Tibial nerve (tissue), 4 donors: ENCODE measurements at regions not wholly inside any gene's neighbourhood (a gene's known extent, or its start where the extent isn't known, plus 50 kb on each side); places are given as distances from the start of the nearest gene placed in this dataset.

Source experiments
- DNase-seq, 2 donors: peaks; one replicate each; pipeline ENCODE4 v3.0.0-alpha.2; 2019; ENCODE audit warnings: low spot score in 2 of 2
- H3K27ac ChIP-seq, 4 donors: fragments of 200-600 bp; sonication (generic) in 3 of 4; one replicate each; pipeline ENCODE4 v1.5.1; 2017 to 2019; ENCODE audit warnings: mild to moderate bottlenecking in 1 of 4
- H3K27me3 ChIP-seq, 2 donors: fragments of 200-600 bp; sonication (generic) in 1 of 2; one replicate each; pipeline versions ENCODE4 v1.5.1 to v1.6.0; 2017 to 2019
- H3K36me3 ChIP-seq, 3 donors: fragments of 200-600 bp; sonication (generic); one replicate each; pipeline ENCODE4 v1.5.1; 2018 to 2019
- H3K4me1 ChIP-seq, 4 donors: fragments of 200-600 bp; sonication (generic) in 3 of 4; one replicate each; pipeline ENCODE4 v1.5.1; 2017 to 2019
- H3K4me3 ChIP-seq, 4 donors: fragments of 200-600 bp; sonication (generic) in 3 of 4; one replicate each; pipeline ENCODE4 v1.5.1; 2017 to 2019; ENCODE audit warnings: mild to moderate bottlenecking in 1 of 4, moderate library complexity in 1 of 4
- H3K9me3 ChIP-seq, 4 donors: fragments of 200-600 bp; sonication (generic) in 3 of 4; one replicate each; pipeline ENCODE4 v1.5.1; 2017 to 2019
- CTCF ChIP-seq, 5 experiments: fragments of 200-600 bp in 3 of 5; fragments of 450-650 bp in 2 of 5; sonication (generic) in 3 of 5; IDR thresholded peaks; one replicate each; pipeline ENCODE4 v1.5.1; 2016 to 2019; ENCODE audit warnings: antibody characterized with exemption in 5 of 5, mild to moderate bottlenecking in 3 of 5, moderate library complexity in 2 of 5
- EP300 ChIP-seq, 2 donors: sonication (generic); formaldehyde crosslinking; IDR thresholded peaks; one replicate each; pipeline ENCODE4 v1.6.1; 2017; ENCODE audit warnings: antibody characterized with exemption in 2 of 2, mild to moderate bottlenecking in 1 of 2
- POLR2A ChIP-seq, 2 donors: fragments of 450-650 bp; IDR thresholded peaks; one replicate each; pipeline ENCODE4 v1.6.1; 2017; ENCODE audit warnings: antibody characterized with exemption in 2 of 2, mild to moderate bottlenecking in 2 of 2, moderate library complexity in 2 of 2
- WGBS, 2 donors: methylation state at CpG; one replicate each; pipeline ENCODE4 v1.1.5; 2018; 5-methylcytosine and 5-hydroxymethylcytosine counted together

- H3K27me3 ChIP-seq: no peaks in the 10 kb centered on the region
- H3K9me3 ChIP-seq: no peaks in the 10 kb centered on the region
- H3K4me1 ChIP-seq: no peaks in the 10 kb centered on the region
- no peak overlapping the region for H3K4me3 ChIP-seq
- WGBS, 2 donors: 62 to 68% methylated on average over 2 of the region's 2 CpGs
- H3K36me3 ChIP-seq: no peaks in the 10 kb centered on the region
- no peak for DNase-seq
- no peak for TF ChIP-seq CTCF (IDR thresholded peaks at IDR 0.05)
- no peak overlapping the region for H3K27ac ChIP-seq
Measured at GRCh38 chr9:118302721-118303120, 598.5 kb downstream of the TLR4 start.

GRCh38 chr9:118303216-118303615 is 599.0 kb downstream of the TLR4 start:
- WGBS, 2 donors: 60 to 74% methylated on average over 3 of the region's 3 CpGs
- Histone ChIP-seq H3K36me3 (no peaks in the 10 kb centered on the region), H3K4me3 (no peak overlapping the region), H3K4me1 (no peaks in the 10 kb centered on the region), H3K27me3 (no peaks in the 10 kb centered on the region), H3K27ac (no peak overlapping the region), H3K9me3 (no peaks in the 10 kb centered on the region)
- TF ChIP-seq EP300 (IDR thresholded peaks at IDR 0.05): no peak
- no peak for TF ChIP-seq CTCF (IDR thresholded peaks at IDR 0.05)
- no peak for TF ChIP-seq POLR2A (IDR thresholded peaks at IDR 0.05)
- no peak for DNase-seq

GRCh38 chr9:118305331-118305730 is 601.1 kb downstream of the TLR4 start:
- Histone ChIP-seq H3K27ac (no peak overlapping the region), H3K36me3 (no peaks in the 10 kb centered on the region), H3K4me1 (no peaks in the 10 kb centered on the region), H3K4me3 (no peak overlapping the region), H3K27me3 (no peaks in the 10 kb centered on the region), H3K9me3 (no peaks in the 10 kb centered on the region)
- DNase-seq: no peak
- TF ChIP-seq POLR2A (IDR thresholded peaks at IDR 0.05): no peak
- TF ChIP-seq CTCF (IDR thresholded peaks at IDR 0.05): no peak
- TF ChIP-seq EP300 (IDR thresholded peaks at IDR 0.05): no peak
- 45 to 71% methylated on average over 1 of the region's 1 CpG for WGBS, 2 donors

- Histone ChIP-seq H3K36me3 (no peaks in the 10 kb centered on the region), H3K4me1 (no peaks in the 10 kb centered on the region), H3K27me3 (no peaks in the 10 kb centered on the region), H3K27ac (no peak overlapping the region), H3K4me3 (no peak overlapping the region), H3K9me3 (no peaks in the 10 kb centered on the region)
- 45 to 54% methylated on average over 3 of the region's 3 CpGs for WGBS, 2 donors
- no peak for DNase-seq
- TF ChIP-seq POLR2A (IDR thresholded peaks at IDR 0.05) (no peak), CTCF (IDR thresholded peaks at IDR 0.05) (no peak)
Measured at GRCh38 chr9:118306801-118307200, 602.6 kb downstream of the TLR4 start.

- WGBS, 2 donors: 45 to 52% methylated on average over 3 of the region's 3 CpGs
- Histone ChIP-seq H3K36me3 (no peaks in the 10 kb centered on the region), H3K4me1 (no peaks in the 10 kb centered on the region), H3K9me3 (no peaks in the 10 kb centered on the region), H3K27ac (no peak overlapping the region), H3K27me3 (no peaks in the 10 kb centered on the region), H3K4me3 (no peak overlapping the region)
- no peak for DNase-seq
- TF ChIP-seq EP300 (IDR thresholded peaks at IDR 0.05) (no peak), POLR2A (IDR thresholded peaks at IDR 0.05) (no peak), CTCF (IDR thresholded peaks at IDR 0.05) (no peak)
Measured at GRCh38 chr9:118313965-118314364, 609.8 kb downstream of the TLR4 start.
